Iris pigment epithelial cell (primary cell): ENCODE measurements at regions not wholly inside any gene's neighbourhood (a gene's known extent, or its start where the extent isn't known, plus 50 kb on each side); places are given as distances from the start of the nearest gene placed in this dataset.

Source experiments
- DNase-seq: peaks from one replicate; pipeline ENCODE4 v3.0.0-alpha.2; 2011; ENCODE audit warnings: low read depth

DNA sequence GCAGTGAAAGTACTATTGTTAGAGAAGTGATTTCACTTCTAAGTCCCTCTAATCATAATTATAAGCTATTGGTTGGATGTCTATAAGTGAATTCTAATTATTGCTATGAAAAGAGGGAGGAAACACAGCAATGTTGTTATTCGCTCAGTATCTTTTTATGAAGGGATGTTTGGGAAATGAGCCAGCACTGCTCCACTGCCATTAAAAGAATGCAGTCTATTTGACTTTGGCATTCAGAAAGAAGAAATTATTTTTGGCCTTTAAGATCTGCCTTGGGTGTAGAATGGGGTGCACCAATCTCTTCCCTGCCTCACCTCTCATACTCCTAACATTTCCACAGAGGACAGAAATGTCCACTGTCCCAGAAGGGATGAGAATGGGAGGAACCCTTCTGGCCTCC, 332.0 kb downstream of the SPATA31D1 start:
- peak; percentile 24 for DNase-seq

- no peak for DNase-seq
Measured at GRCh38 chr9:82325907-82326306, 337.3 kb downstream of the SPATA31D1 start.

DNA sequence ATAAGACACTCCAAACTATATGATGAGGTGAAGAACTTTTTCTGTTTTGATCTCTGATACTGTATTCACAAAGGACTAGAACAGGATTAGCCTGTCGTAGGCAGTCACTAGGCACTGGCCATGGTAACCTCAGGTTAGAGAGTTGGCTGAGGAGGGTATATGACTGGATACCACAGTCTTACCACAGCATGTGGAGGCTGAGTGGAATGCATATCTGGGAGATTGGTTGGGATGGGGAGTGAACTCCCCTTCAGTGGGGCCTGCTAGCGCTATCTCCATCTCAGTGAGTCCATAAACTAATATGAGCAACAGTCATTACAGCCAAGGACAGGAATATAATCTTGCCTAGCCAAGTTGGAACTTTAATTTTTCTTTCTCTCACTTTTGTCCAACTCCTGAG, 339.1 kb downstream of the SPATA31D1 start:
- no peak for DNase-seq

- no peak for DNase-seq
Measured at GRCh38 chr9:82331079-82331478, 342.5 kb downstream of the SPATA31D1 start.

GRCh38 chr9:82332018-82332773, 343.6 kb downstream of the SPATA31D1 start:
- peak; percentile 88 for DNase-seq

DNA sequence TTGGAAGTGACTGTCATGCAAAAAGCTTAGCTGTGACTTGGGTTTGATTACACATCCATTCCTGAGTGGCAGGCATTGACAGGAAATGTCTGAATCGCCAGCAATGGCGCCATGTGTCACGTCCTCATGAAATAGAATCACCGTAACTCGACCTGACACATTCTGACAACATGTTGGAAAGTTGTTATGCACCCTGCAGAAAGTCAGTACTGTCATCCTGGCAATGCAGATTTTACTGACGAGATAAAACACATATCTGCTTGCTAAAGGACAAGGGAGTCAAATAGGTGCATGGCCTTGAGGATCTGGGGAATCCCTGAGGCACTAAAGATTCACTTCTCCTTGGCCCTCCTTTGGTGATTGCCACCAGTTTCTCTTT, 344.2 kb downstream of the SPATA31D1 start:
- DNase-seq = peak; percentile 18

DNA sequence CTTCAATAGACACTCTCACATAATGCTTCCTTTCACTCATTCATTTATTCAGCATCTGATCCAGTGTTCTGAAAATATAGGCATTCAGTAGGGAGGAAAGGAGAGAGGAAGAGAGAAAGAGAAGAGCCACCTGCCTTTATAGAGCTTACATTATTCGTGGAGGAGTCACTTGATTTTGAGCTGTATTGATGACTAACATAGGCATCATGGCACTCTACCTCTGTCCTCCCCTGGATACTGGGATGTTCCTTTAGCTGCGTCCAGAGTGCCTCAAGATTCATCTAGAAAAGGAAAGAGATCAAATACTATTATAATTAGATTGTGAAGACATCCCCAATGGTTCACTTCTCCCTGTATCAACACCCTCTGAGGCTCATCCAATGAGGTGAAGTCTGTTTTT, 345.1 kb downstream of the SPATA31D1 start:
- no peak for DNase-seq

- DNase-seq = peak; percentile 72
Measured at GRCh38 chr9:82334286-82334685, 345.7 kb downstream of the SPATA31D1 start.

DNA sequence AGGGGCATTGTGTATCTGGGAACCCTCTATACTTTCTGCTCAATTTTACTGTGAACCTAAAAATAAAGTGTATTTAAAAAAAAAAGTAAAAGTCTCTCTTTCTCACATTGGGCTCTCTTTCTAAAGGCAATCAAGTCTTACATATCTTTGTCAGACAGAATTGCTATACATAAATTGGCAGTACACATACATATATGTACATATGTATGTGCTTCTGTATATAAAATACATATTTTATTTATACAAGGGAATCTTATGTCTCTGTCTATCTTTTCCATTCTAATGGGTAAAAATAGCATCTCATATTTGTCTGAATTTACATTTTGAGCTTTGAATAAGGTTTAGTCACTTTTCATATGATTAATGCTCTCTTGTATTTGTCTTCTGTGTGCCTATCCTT, 348.8 kb downstream of the SPATA31D1 start:
- DNase-seq = no peak

- no peak for DNase-seq
Measured at GRCh38 chr9:82342046-82342445, 353.5 kb downstream of the SPATA31D1 start.

GRCh38 chr9:82346040-82346439, 357.5 kb downstream of the SPATA31D1 start:
- no peak for DNase-seq

DNA sequence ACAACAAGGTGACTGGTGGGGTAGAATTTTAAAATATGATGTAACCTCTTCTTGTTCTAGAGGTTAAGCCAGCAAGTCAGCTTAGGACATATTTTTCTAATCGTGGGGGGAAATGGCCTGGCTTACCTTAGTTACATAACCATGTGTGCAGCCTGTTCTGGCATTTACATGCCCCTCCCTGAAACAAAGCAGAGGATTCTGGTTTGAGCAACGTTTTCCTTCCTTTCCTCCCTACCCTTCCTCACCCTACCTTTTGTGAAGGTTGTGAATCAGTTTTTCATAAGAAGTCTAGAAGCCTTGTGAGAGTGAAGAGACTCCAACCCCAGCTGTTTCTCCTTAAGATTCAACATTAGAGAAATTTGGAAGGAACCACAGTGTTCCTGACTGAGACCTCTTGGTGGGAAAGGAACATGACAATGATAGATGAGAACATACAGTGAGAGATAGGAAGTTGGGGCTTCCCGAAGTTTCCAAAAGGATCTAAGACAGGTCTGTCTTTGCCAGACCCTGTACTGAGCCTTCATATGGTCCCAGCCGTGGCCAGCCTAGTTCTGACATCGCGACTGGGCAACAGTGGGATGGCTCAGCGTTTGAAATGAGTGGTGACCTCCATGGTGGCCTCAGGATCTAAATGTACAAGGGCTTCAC, 365.2 kb downstream of the SPATA31D1 start:
- no peak for DNase-seq

- peak; percentile 85 for DNase-seq
Measured at GRCh38 chr9:82354279-82354659, 365.7 kb downstream of the SPATA31D1 start.

DNA sequence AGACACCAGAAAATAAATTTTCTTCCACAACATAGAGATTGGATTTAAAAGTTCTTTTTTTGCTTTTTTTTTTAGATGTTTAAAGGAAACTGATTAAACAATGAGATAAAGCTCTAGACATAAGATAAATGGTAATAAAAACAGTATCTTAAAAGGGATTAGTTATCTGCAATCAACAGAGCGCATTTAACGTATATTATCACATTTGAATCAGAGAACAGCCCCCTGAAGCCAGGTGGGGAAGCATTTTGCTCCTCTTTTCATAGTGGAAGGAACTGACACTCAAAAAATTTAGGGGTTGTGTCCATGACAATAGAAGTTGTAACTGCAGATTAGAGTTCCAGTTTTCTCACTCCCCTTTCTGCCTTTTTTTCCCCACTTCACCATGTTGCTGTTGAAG, 367.6 kb downstream of the SPATA31D1 start:
- no peak for DNase-seq

GRCh38 chr9:82356871-82357270, 368.3 kb downstream of the SPATA31D1 start:
- no peak for DNase-seq

DNA sequence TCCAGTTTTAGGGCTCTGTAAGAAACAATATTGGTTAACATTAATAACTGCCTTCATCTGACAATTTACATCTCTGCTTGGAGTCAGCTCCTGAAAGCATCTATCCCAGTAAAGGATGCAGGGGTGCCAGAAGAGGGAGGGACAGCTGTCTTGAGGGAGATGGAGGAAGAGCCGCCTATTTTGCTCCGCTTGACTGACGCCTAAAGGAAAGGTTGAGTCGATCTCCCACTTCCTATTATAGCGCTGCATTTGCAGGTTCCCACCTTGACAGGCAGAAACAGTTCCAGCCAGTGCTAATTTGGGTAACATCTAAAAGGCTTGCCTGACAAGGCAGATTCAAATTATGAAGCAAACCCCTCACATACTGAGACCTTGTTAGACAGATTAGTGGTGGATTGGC, 374.6 kb downstream of the SPATA31D1 start:
- DNase-seq = no peak

DNA sequence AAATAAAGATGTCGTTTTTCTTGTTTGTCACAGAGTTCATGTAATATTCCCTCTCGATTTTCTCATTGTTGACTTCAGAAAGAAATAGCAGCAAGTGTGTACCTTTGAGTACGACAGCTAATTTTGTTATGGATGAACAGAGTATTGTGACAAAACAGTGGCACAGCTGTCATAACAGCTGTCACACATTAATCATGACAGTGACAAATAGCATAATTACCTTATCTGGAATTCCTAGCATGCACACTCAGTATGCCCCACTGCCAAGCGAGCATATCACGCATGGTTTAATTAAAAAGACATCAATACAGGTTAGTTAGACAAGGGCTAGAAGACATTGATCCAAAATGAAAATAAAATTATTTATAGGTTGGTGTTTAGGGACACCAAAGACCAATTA, 375.1 kb downstream of the SPATA31D1 start:
- no peak for DNase-seq

- no peak for DNase-seq
Measured at GRCh38 chr9:82367016-82367415, 378.4 kb downstream of the SPATA31D1 start.

DNA sequence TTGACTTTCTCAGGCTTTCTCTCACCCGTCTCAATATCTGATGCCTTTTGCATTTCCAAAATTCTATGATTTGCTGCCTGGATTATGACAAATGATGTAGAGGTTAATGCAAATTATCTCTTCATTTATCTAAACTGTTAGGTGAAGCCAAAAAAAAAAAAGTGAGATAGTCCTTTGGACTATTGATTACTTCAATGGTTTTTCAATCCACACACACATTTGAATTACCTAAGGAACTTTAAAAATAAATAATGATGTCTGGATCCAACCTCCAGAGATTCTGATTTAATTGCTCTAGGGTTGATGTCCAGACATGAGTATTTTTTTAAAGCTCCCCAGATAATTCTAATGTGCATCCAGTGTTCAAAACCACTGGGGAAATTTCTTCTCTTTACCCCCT, 379.4 kb downstream of the SPATA31D1 start:
- no peak for DNase-seq

GRCh38 chr9:82369251-82369945, 380.8 kb downstream of the SPATA31D1 start:
- no peak for DNase-seq

GRCh38 chr9:82375041-82375440, 386.5 kb downstream of the SPATA31D1 start:
- DNase-seq = no peak

GRCh38 chr9:82376677-82377232, 388.2 kb downstream of the SPATA31D1 start:
- DNase-seq = no peak
